SK-N-SH (cell line): ENCODE measurements at regions not wholly inside any gene's neighbourhood (a gene's known extent, or its start where the extent isn't known, plus 50 kb on each side); places are given as distances from the start of the nearest gene placed in this dataset.
"Not testable (repeated sequence)": the region's sequence is repeated elsewhere in the genome, so short reads cannot be mapped to it uniquely, and the experiment has no call there.

ENCODE experiments used
- CTCF ChIA-PET: fragments of 300-600, 350-600 bp; formaldehyde crosslinking; extraction: SDS; loops from one replicate; lab custom pipeline; 2021; lab: Yijun Ruan, JAX
- POLR2A ChIA-PET: fragments of 350-600 bp; sonication (Branson Sonifier 250); formaldehyde crosslinking; extraction: SDS; loops from one replicate; lab custom pipeline; 2020; ENCODE audit warnings: antibody characterized with exemption, inconsistent platforms; lab: Yijun Ruan, JAX
- DNase-seq: peaks from one replicate; pipeline ENCODE4 v3.0.0; 2012
- H2AFZ ChIP-seq: fragments of 200-600 bp; sonication (generic); 2 replicates; pipeline ENCODE4 v1.8.1; 2016; ENCODE audit warnings: antibody characterized with exemption, mild to moderate bottlenecking, low read depth
- H3F3A ChIP-seq: fragments of 200-600 bp; sonication (generic); replicated peaks from 2 replicates; pipeline ENCODE3; 2016; ENCODE audit warnings: antibody characterized with exemption, mild to moderate bottlenecking; ENCODE audit not compliant: insufficient read depth
- H3K27ac ChIP-seq, 2 experiments: fragments of 200-500 bp in 1 of 2; fragments of 200-600 bp in 1 of 2; sonication (Bioruptor generic) in 1 of 2; sonication (generic), shearing (Covaris generic) in 1 of 2; 2 replicates each; pipeline versions ENCODE4 v1.5.1 to v1.6.1; 2014 to 2016; ENCODE audit warnings: low read depth in 2 of 2, inconsistent platforms in 1 of 2, low read length in 1 of 2, mild to moderate bottlenecking in 1 of 2, mixed read lengths in 1 of 2
- H3K27me3 ChIP-seq: fragments of 200-600 bp; sonication (generic), shearing (Covaris generic); 2 replicates; pipeline ENCODE4 v1.6.1; 2016; ENCODE audit warnings: mixed run types; ENCODE audit not compliant: insufficient read depth
- H3K36me3 ChIP-seq, 2 experiments: fragments of 200-500 bp in 1 of 2; fragments of 200-600 bp in 1 of 2; sonication (Bioruptor generic) in 1 of 2; sonication (generic) in 1 of 2; replicated peaks in 1 of 2; 2 replicates each; pipeline versions ENCODE3 to v1.5.1; 2014 to 2016; ENCODE audit warnings: low read length in 1 of 2, mild to moderate bottlenecking in 1 of 2; ENCODE audit not compliant: insufficient read depth in 2 of 2, control insufficient read depth in 1 of 2
- H3K4me1 ChIP-seq, 2 experiments: fragments of 200-500 bp in 1 of 2; fragments of 200-600 bp in 1 of 2; sonication (Bioruptor generic) in 1 of 2; sonication (generic), shearing (Covaris generic) in 1 of 2; 2 replicates each; pipeline versions ENCODE4 v1.5.1 to v1.6.1; 2014 to 2016; ENCODE audit warnings: low read depth in 1 of 2, low read length in 1 of 2, mixed run types in 1 of 2; ENCODE audit not compliant: insufficient read depth in 2 of 2, control insufficient read depth in 1 of 2
- H3K4me2 ChIP-seq: fragments of 200-600 bp; sonication (generic), shearing (Covaris generic); 2 replicates; pipeline ENCODE4 v1.6.1; 2017; ENCODE audit warnings: mixed run types
- H3K4me3 ChIP-seq, 2 experiments: fragments of 200-500 bp in 1 of 2; fragments of 200-600 bp in 1 of 2; sonication (Bioruptor generic) in 1 of 2; sonication (generic), shearing (Covaris generic) in 1 of 2; 2 replicates each; pipeline versions ENCODE4 v1.5.1 to v1.8.1; 2014 to 2016; ENCODE audit warnings: low read depth in 2 of 2, inconsistent platforms in 1 of 2, low read length in 1 of 2, mild to moderate bottlenecking in 1 of 2, mixed read lengths in 1 of 2, moderate library complexity in 1 of 2
- H3K79me2 ChIP-seq: fragments of 200-600 bp; sonication (generic); 2 replicates; pipeline ENCODE4 v1.8.1; 2017; ENCODE audit warnings: mild to moderate bottlenecking; ENCODE audit not compliant: insufficient read depth
- H3K9ac ChIP-seq: fragments of 200-600 bp; sonication (generic); 2 replicates; pipeline ENCODE4 v1.6.1; 2017; ENCODE audit warnings: mixed run types
- H3K9me2 ChIP-seq: fragments of 200-600 bp; sonication (generic); 2 replicates; pipeline ENCODE4 v1.6.1; 2017; ENCODE audit warnings: mixed run types
- H3K9me3 ChIP-seq: fragments of 200-600 bp; sonication (generic); 2 replicates; pipeline ENCODE4 v1.6.1; 2017; ENCODE audit warnings: mixed run types, mild to moderate bottlenecking, moderate library complexity
- H4K20me1 ChIP-seq: fragments of 200-600 bp; sonication (generic); 2 replicates; pipeline ENCODE4 v1.6.1; 2017; ENCODE audit warnings: mild to moderate bottlenecking, mixed run types; ENCODE audit not compliant: insufficient read depth
- CHD2 ChIP-seq: fragments of 150-350 bp; IDR thresholded peaks from 2 replicates; pipeline ENCODE4 v1.6.1; 2018; ENCODE audit warnings: low read length; ENCODE audit not compliant: partially characterized antibody
- ELF1 ChIP-seq: IDR thresholded peaks from 2 replicates; pipeline ENCODE4 v1.4.0; 2012
- EP300 ChIP-seq, 2 experiments: IDR thresholded peaks; 2 replicates each; pipeline versions ENCODE4 v1.4.0 to v1.6.1; 2012; ENCODE audit warnings: borderline replicate concordance in 1 of 2, low read depth in 1 of 2, low read length in 1 of 2
- FOSL2 ChIP-seq: IDR thresholded peaks from 2 replicates; pipeline ENCODE4 v1.4.0; 2012; ENCODE audit warnings: low read depth, mild to moderate bottlenecking, moderate library complexity, borderline replicate concordance
- FOXJ3 ChIP-seq: sonication (generic); formaldehyde crosslinking; IDR thresholded peaks from 2 replicates; pipeline ENCODE4 v1.5.1; 2020; ENCODE audit warnings: mild to moderate bottlenecking, missing genetic modification reagents
- FOXM1 ChIP-seq: IDR thresholded peaks from 2 replicates; pipeline ENCODE4 v1.4.0; 2012; ENCODE audit warnings: low read depth, mild to moderate bottlenecking
- GABPA ChIP-seq: IDR thresholded peaks from 2 replicates; pipeline ENCODE4 v1.4.0; 2012; ENCODE audit warnings: low read depth, mild to moderate bottlenecking
- JUND ChIP-seq: IDR thresholded peaks from 2 replicates; pipeline ENCODE4 v1.4.0; 2012
- MXI1 ChIP-seq: IDR thresholded peaks from 2 replicates; pipeline ENCODE4 v1.6.1; 2012; ENCODE audit warnings: mild to moderate bottlenecking, low read depth, low read length, improper control_type of control experiment
- NFIC ChIP-seq: IDR thresholded peaks from 2 replicates; pipeline ENCODE4 v1.4.0; 2012; ENCODE audit warnings: borderline replicate concordance
- POLR2AphosphoS5 ChIP-seq: IDR thresholded peaks from 2 replicates; pipeline ENCODE4 v1.6.1; 2012; ENCODE audit warnings: low read depth, low read length
- RCOR1 ChIP-seq: fragments of 150-350 bp; IDR thresholded peaks from 2 replicates; pipeline ENCODE4 v1.6.1; 2017; ENCODE audit warnings: antibody characterized with exemption, low read length
- REST ChIP-seq: IDR thresholded peaks from 2 replicates; pipeline ENCODE4 v1.6.1; 2012; ENCODE audit warnings: mild to moderate bottlenecking, low read depth, low read length, moderate library complexity
- RFX5 ChIP-seq: IDR thresholded peaks from 2 replicates; pipeline ENCODE4 v1.6.1; 2012; ENCODE audit warnings: mild to moderate bottlenecking, improper control_type of control experiment, low read length
- RXRA ChIP-seq: IDR thresholded peaks from 2 replicates; pipeline ENCODE4 v1.4.0; 2012; ENCODE audit warnings: low read depth, mild to moderate bottlenecking, borderline replicate concordance
- SMC3 ChIP-seq: IDR thresholded peaks from 2 replicates; pipeline ENCODE4 v1.6.1; 2012; ENCODE audit warnings: low read depth, low read length, improper control_type of control experiment
- ZBTB33 ChIP-seq: IDR thresholded peaks from 2 replicates; pipeline ENCODE4 v1.4.0; 2012; ENCODE audit warnings: low read depth, borderline replicate concordance
- WGBS: methylation state at CpG from one replicate; pipeline ENCODE4 v1.1.6; 2017; ENCODE audit warnings: low lambda C conversion rate; 5-methylcytosine and 5-hydroxymethylcytosine counted together

- CTCF ChIA-PET: no interaction called here
- Histone ChIP-seq H3K9ac (no peak overlapping the region), H3K4me2 (no peak overlapping the region), H3K27me3 (no peaks in the 10 kb centered on the region), H3K4me1 (no peaks in the 10 kb centered on the region), H3K27ac (no peak overlapping the region), H3K79me2 (no peaks in the 10 kb centered on the region), H2AFZ (no peak overlapping the region), H3F3A (no peaks in the 10 kb centered on the region), H3K36me3 (no peaks in the 10 kb centered on the region), H3K9me2 (no peaks in the 10 kb centered on the region), H3K4me3 (no peak overlapping the region), H4K20me1 (no peaks in the 10 kb centered on the region), H3K9me3 (peaks cover 6% of the 10 kb centered on the region; the same call in 1 of the 2 replicates)
- TF ChIP-seq ELF1 (no peak), MXI1 (no peak), REST (no peak), JUND (no peak), RCOR1 (no peak)
- POLR2A ChIA-PET: no interaction called here
- 24% methylated on average over 2 of the region's 2 CpGs for WGBS
- no peak for DNase-seq
These were observed 1116.2 kb downstream of the SUCLG1 start for GRCh38 chr2:83342860-83343329.

GRCh38 chr2:83340424-83340823, 1118.7 kb downstream of the SUCLG1 start:
- no peak for TF ChIP-seq GABPA
- TF ChIP-seq RXRA: no peak
- TF ChIP-seq EP300 (IDR thresholded peaks at IDR 0.05; ENCODE audit: borderline replicate concordance in 1 of 2, low read depth in 1 of 2, low read length in 1 of 2): no peak
- no peak for TF ChIP-seq CHD2
- no peak for TF ChIP-seq FOXM1
- TF ChIP-seq SMC3: no peak
- no peak for TF ChIP-seq RCOR1
- TF ChIP-seq RFX5: no peak
- no peak for TF ChIP-seq NFIC
- no peak for TF ChIP-seq MXI1
- TF ChIP-seq FOXJ3 (CRISPR knock-in tag): no peak
- no peak for TF ChIP-seq FOSL2
- TF ChIP-seq POLR2AphosphoS5: no peak
- no peak for TF ChIP-seq JUND
- TF ChIP-seq ZBTB33: no peak
- TF ChIP-seq, all 33 proteins: peak for 0
- H3K4me3 ChIP-seq: no peak overlapping the region
- DNase-seq: no peak
- no peak overlapping the region for H3K4me2 ChIP-seq
- H3K27me3 ChIP-seq: no peaks in the 10 kb centered on the region
- H3K36me3 ChIP-seq: no peaks in the 10 kb centered on the region
- ChIA-PET POLR2A (no interaction called here), CTCF (no interaction called here)
- WGBS: 33% methylated on average over 3 of the region's 3 CpGs
- no peaks in the 10 kb centered on the region for H3F3A ChIP-seq
- no peaks in the 10 kb centered on the region for H3K9me2 ChIP-seq
- no peaks in the 10 kb centered on the region for H4K20me1 ChIP-seq
- H3K9me3 ChIP-seq: no peaks in the 10 kb centered on the region
- no peak overlapping the region for H3K9ac ChIP-seq
- no peaks in the 10 kb centered on the region for H3K4me1 ChIP-seq
- H3K79me2 ChIP-seq: no peaks in the 10 kb centered on the region
- H3K27ac ChIP-seq: no peak overlapping the region
- no peak overlapping the region for H2AFZ ChIP-seq

- CTCF ChIA-PET, H3K4me3 ChIP-seq, H3F3A ChIP-seq, H2AFZ ChIP-seq, H3K4me2 ChIP-seq, H3K9me2 ChIP-seq, H3K79me2 ChIP-seq, H3K9ac ChIP-seq, H3K9me3 ChIP-seq, H3K4me1 ChIP-seq, POLR2A ChIA-PET, H4K20me1 ChIP-seq, DNase-seq, H3K36me3 ChIP-seq, H3K27me3 ChIP-seq, H3K27ac ChIP-seq: not testable (repeated sequence)
- WGBS: 50% methylated on average over 5 of the region's 5 CpGs
These were observed 1119.1 kb downstream of the SUCLG1 start for GRCh38 chr2:83339942-83340341.
